Ishikawa (cell line): ENCODE measurements at regions not wholly inside any gene's neighbourhood (a gene's known extent, or its start where the extent isn't known, plus 50 kb on each side); places are given as distances from the start of the nearest gene placed in this dataset.

Experiments
- CEBPB ChIP-seq: IDR thresholded peaks from 2 replicates; pipeline ENCODE4 v1.6.1; 2012
- CREB1 ChIP-seq: IDR thresholded peaks from 2 replicates; pipeline ENCODE4 v1.6.1; 2012; ENCODE audit warnings: low read depth
- EGR1 ChIP-seq: IDR thresholded peaks from 2 replicates; pipeline ENCODE4 v1.6.1; 2012
- EP300 ChIP-seq: IDR thresholded peaks from 2 replicates; pipeline ENCODE4 v1.6.1; 2012; ENCODE audit warnings: borderline replicate concordance
- FOXM1 ChIP-seq: IDR thresholded peaks from 2 replicates; pipeline ENCODE4 v1.6.1; 2012; ENCODE audit warnings: low read depth, borderline replicate concordance
- MAX ChIP-seq: IDR thresholded peaks from 2 replicates; pipeline ENCODE4 v1.6.1; 2012
- NFIC ChIP-seq: IDR thresholded peaks from 2 replicates; pipeline ENCODE4 v1.6.1; 2012
- RAD21 ChIP-seq: IDR thresholded peaks from 2 replicates; pipeline ENCODE4 v1.6.1; 2012; ENCODE audit warnings: low read depth
- REST ChIP-seq: IDR thresholded peaks from 2 replicates; pipeline ENCODE4 v1.6.1; 2012; ENCODE audit warnings: low read depth, mild to moderate bottlenecking
- TAF1 ChIP-seq: IDR thresholded peaks from 2 replicates; pipeline ENCODE4 v1.6.1; 2012; ENCODE audit warnings: low read depth, mild to moderate bottlenecking
- TCF12 ChIP-seq: IDR thresholded peaks from 2 replicates; pipeline ENCODE4 v1.6.1; 2012; ENCODE audit warnings: low read depth
- TEAD4 ChIP-seq: IDR thresholded peaks from 2 replicates; pipeline ENCODE4 v1.6.1; 2012
- USF1 ChIP-seq: IDR thresholded peaks from 2 replicates; pipeline ENCODE4 v1.6.1; 2012
- YY1 ChIP-seq: IDR thresholded peaks from 2 replicates; pipeline ENCODE4 v1.6.1; 2012; ENCODE audit warnings: low read depth
- ZBTB7A ChIP-seq: IDR thresholded peaks from 2 replicates; pipeline ENCODE4 v1.6.1; 2012; ENCODE audit warnings: low read depth

GRCh38 chr2:587087-587960 lies 89.9 kb downstream of the TMEM18 start:
- TF ChIP-seq NFIC: no peak
- TF ChIP-seq RAD21: no peak
- no peak for TF ChIP-seq TCF12
- no peak for TF ChIP-seq CEBPB
- TF ChIP-seq YY1: no peak
- no peak for TF ChIP-seq CREB1
- no peak for TF ChIP-seq EGR1
- TF ChIP-seq REST: no peak
- no peak for TF ChIP-seq TEAD4
- TF ChIP-seq TAF1: no peak
- TF ChIP-seq FOXM1: no peak
- TF ChIP-seq ZBTB7A: no peak
- TF ChIP-seq USF1: no peak
- TF ChIP-seq EP300: no peak
- no peak for TF ChIP-seq MAX

GRCh38 chr2:586641-587076 lies 90.5 kb downstream of the TMEM18 start:
- no peak for TF ChIP-seq NFIC
- no peak for TF ChIP-seq EGR1
- no peak for TF ChIP-seq REST
- no peak for TF ChIP-seq TEAD4
- no peak for TF ChIP-seq USF1
- TF ChIP-seq TCF12: no peak
- no peak for TF ChIP-seq TAF1

GRCh38 chr2:584863-585823 lies 92.1 kb downstream of the TMEM18 start:
- TF ChIP-seq CEBPB (no peak), TEAD4 (no peak), FOXM1 (no peak), USF1 (no peak), MAX (no peak), EP300 (no peak), CREB1 (no peak)

DNA sequence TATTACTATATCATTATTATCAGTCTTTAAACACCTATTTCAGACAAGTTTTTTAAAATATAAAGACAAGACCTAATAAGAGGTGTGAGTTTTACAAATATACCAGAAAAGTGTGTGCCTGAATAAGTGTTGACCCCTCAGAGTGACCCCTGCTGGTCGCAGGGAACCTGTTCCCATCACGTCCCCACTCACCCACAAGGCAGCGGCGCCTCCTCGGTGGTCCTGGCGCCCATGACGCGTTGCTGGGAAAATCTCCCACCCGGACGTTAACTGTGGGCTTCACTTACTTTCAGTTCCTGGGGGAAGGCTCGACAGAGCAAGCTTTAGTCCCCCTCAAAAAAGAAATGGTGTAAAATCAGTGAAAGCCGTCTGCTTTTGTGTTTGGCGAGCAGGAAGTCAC lies 93.5 kb downstream of the TMEM18 start:
- TF ChIP-seq CEBPB (no peak), USF1 (no peak), MAX (no peak), EP300 (no peak), EGR1 (no peak), NFIC (no peak), YY1 (no peak), TAF1 (no peak), TEAD4 (no peak), ZBTB7A (no peak), REST (no peak), TCF12 (no peak)
